CD4-positive, alpha-beta memory T cell (primary cell): ENCODE measurements at regions not wholly inside any gene's neighbourhood (a gene's known extent, or its start where the extent isn't known, plus 50 kb on each side); places are given as distances from the start of the nearest gene placed in this dataset.
A peak's percentile ranks its signal among the peaks of the same experiment; 100 is the strongest.

ENCODE experiments used
- CTCF ChIA-PET: fragments of 350-600 bp; sonication (Branson Sonifier 250); formaldehyde crosslinking; loops from one replicate; lab custom pipeline; 2021; ENCODE audit warnings: inconsistent platforms; ENCODE audit not compliant: partially characterized antibody; lab: Charles Lee
- POLR2A ChIA-PET: fragments of 350-600 bp; sonication (Branson Sonifier 250); formaldehyde crosslinking; loops from one replicate; lab custom pipeline; 2021; ENCODE audit not compliant: partially characterized antibody; lab: Charles Lee
- DNase-seq, 5 donors: peaks; one replicate each; pipeline versions ENCODE4 v3.0.0 to v3.0.0-alpha.2; 2020 to 2022; ENCODE audit warnings: mixed read lengths in 1 of 5
- H3K27ac ChIP-seq: one replicate; pipeline ENCODE4 v1.7.0; 2013; ENCODE audit warnings: low read depth, low read length
- H3K27me3 ChIP-seq: 2 replicates; pipeline ENCODE4 v1.7.0; 2013; ENCODE audit warnings: mild to moderate bottlenecking, low read length, moderate library complexity; ENCODE audit not compliant: insufficient read depth
- H3K36me3 ChIP-seq: 2 replicates; pipeline ENCODE4 v1.7.0; 2013; ENCODE audit warnings: mild to moderate bottlenecking, low read length, moderate library complexity; ENCODE audit not compliant: insufficient read depth
- H3K4me1 ChIP-seq: 2 replicates; pipeline ENCODE4 v1.7.0; 2013; ENCODE audit warnings: mild to moderate bottlenecking, low read length, moderate library complexity; ENCODE audit not compliant: insufficient read depth
- H3K4me3 ChIP-seq, 2 donors: one replicate each; pipeline ENCODE4 v1.7.0; 2013; ENCODE audit warnings: low read length in 2 of 2, mild to moderate bottlenecking in 1 of 2
- H3K9me3 ChIP-seq, 2 donors: one replicate each; pipeline ENCODE4 v1.7.0; 2013; ENCODE audit warnings: low read length in 2 of 2, control low read depth in 1 of 2; ENCODE audit not compliant: control insufficient read depth in 1 of 2
- H3K27ac Mint-ChIP-seq, 7 donors: one replicate each; pipeline ENCODE4 v1.8.0; 2020 to 2021; ENCODE audit warnings: mixed read lengths in 7 of 7, mild to moderate bottlenecking in 6 of 7, inconsistent platforms in 3 of 7, moderate library complexity in 3 of 7
- H3K27me3 Mint-ChIP-seq, 2 donors: one replicate each; pipeline ENCODE4 v1.8.0; 2020 to 2021; ENCODE audit warnings: mixed read lengths in 2 of 2
- H3K36me3 Mint-ChIP-seq, 2 donors: one replicate each; pipeline ENCODE4 v1.8.0; 2020 to 2021; ENCODE audit warnings: mixed read lengths in 2 of 2, inconsistent platforms in 1 of 2, mild to moderate bottlenecking in 1 of 2
- H3K4me1 Mint-ChIP-seq, 4 donors: one replicate each; pipeline ENCODE4 v1.8.0; 2020 to 2021; ENCODE audit warnings: mixed read lengths in 4 of 4, mild to moderate bottlenecking in 1 of 4
- H3K4me3 Mint-ChIP-seq, 8 donors: one replicate each; pipeline ENCODE4 v1.8.0; 2020 to 2021; ENCODE audit warnings: mixed read lengths in 8 of 8, mild to moderate bottlenecking in 7 of 8, moderate library complexity in 6 of 8, inconsistent platforms in 3 of 8
- H3K9me3 Mint-ChIP-seq, 8 donors: one replicate each; pipeline ENCODE4 v1.8.0; 2020 to 2021; ENCODE audit warnings: mixed read lengths in 8 of 8, mild to moderate bottlenecking in 5 of 8, inconsistent platforms in 3 of 8, moderate library complexity in 1 of 8
- intact Hi-C: fragments of 100-400 bp; cut with micrococcal nuclease; formaldehyde crosslinking; loops from one replicate; pipeline ENCODE4 v1.15.1; 2023

DNA sequence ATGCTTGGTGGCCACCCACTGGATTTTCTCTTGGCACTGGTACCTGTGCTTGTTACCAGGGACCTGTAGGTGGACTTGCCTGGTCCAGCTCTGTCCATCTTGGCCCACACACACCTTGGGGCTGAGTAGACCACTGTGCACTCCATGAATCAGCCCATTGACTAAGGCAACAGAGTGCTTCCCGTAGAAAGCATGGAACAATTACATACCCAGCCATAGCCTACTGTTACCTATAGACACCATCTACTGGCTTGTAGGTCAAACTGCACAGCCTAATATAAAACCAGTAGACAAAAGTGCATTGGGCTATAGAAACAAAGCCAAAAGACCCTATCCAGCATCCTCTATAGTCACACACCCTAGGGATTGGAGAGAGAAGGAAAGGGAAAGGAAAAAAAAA lies 378.9 kb downstream of the OTOL1 start:
- DNase-seq, result no peak
- intact Hi-C loops, result no loop called here
- H3K9me3 ChIP-seq, result no peaks in the 10 kb centered on the region
- H3K4me1 ChIP-seq, result no peaks in the 10 kb centered on the region
- Mint-ChIP-seq H3K36me3 (no peaks in the 10 kb centered on the region), H3K27me3 (no peaks in the 10 kb centered on the region), H3K27ac (no peak overlapping the region), H3K4me3 (peak overlapping the region in 1 of 8 donors; percentile 24), H3K9me3 (peaks cover 0 to 20% (median 5%) of the 10 kb centered on the region in 8 donors), H3K4me1 (no peaks in the 10 kb centered on the region)
- POLR2A ChIA-PET, result no interaction called here
- H3K27me3 ChIP-seq, result no peaks in the 10 kb centered on the region
- H3K4me3 ChIP-seq, result no peak overlapping the region
- H3K27ac ChIP-seq, result no peak overlapping the region
- CTCF ChIA-PET, result no interaction called here
- H3K36me3 ChIP-seq, result no peaks in the 10 kb centered on the region

DNA sequence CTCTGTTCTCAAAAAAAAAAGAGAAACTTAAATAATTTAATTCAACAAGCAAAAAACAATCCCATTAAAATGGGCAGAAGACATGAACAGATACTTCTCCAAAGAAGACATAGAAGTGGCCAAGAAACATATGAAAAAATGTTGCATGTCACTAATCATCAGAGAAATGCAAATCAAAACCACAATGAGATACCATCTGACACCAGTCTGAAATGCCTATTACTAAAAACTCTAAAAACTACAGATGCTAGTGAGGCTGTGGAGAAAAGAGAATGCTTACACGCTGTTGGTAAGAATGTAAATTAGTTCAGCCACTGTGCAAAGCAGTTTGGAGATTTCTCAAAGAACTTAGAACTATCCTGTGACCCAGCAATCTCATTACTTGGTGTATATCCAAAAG lies 382.9 kb downstream of the OTOL1 start:
- Mint-ChIP-seq H3K4me3 (no peak overlapping the region), H3K27ac (no peak overlapping the region), H3K9me3 (peaks cover 0 to 28% (median 10%) of the 10 kb centered on the region in 8 donors), H3K27me3 (no peaks in the 10 kb centered on the region), H3K36me3 (no peaks in the 10 kb centered on the region), H3K4me1 (no peaks in the 10 kb centered on the region)
- Histone ChIP-seq H3K36me3 (no peaks in the 10 kb centered on the region), H3K4me1 (no peaks in the 10 kb centered on the region), H3K4me3 (no peak overlapping the region), H3K27ac (no peak overlapping the region), H3K27me3 (no peaks in the 10 kb centered on the region), H3K9me3 (no peaks in the 10 kb centered on the region)
- ChIA-PET CTCF (no interaction called here), POLR2A (no interaction called here)
- intact Hi-C loops, result no loop called here
- DNase-seq, result no peak

DNA sequence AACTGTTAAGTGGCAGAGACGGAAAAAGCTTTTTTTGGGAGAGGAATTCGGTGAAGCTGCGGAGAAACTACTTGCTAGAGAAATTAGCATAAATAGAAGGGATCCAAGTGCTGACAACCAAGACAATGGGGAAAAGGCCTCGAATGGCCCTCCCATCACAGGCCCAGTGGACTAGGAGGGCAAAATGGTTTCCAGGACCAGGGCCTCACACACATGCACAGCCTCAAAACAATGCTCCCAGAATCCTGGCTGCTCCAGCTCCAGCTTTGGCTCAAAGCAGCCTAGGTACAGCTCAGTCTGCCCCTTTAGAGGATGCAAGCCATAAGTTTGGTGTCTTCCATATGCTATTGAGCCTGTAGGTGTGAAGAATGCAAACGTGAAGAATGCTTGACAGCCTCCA lies 388.2 kb downstream of the OTOL1 start:
- intact Hi-C loops, result no loop called here
- Mint-ChIP-seq H3K27ac (no peak overlapping the region), H3K4me3 (no peak overlapping the region), H3K36me3 (no peaks in the 10 kb centered on the region), H3K9me3 (peaks cover 0 to 33% (median 11%) of the 10 kb centered on the region in 8 donors), H3K27me3 (no peaks in the 10 kb centered on the region), H3K4me1 (no peaks in the 10 kb centered on the region)
- no peak for DNase-seq
- H3K27me3 ChIP-seq, result no peaks in the 10 kb centered on the region
- H3K4me1 ChIP-seq, result no peaks in the 10 kb centered on the region
- peaks cover 0 to 7% of the 10 kb centered on the region in 2 donors for H3K9me3 ChIP-seq
- no peaks in the 10 kb centered on the region for H3K36me3 ChIP-seq
- CTCF ChIA-PET, result no interaction called here
- H3K27ac ChIP-seq, result no peak overlapping the region
- H3K4me3 ChIP-seq, result no peak overlapping the region
- POLR2A ChIA-PET, result no interaction called here

DNA sequence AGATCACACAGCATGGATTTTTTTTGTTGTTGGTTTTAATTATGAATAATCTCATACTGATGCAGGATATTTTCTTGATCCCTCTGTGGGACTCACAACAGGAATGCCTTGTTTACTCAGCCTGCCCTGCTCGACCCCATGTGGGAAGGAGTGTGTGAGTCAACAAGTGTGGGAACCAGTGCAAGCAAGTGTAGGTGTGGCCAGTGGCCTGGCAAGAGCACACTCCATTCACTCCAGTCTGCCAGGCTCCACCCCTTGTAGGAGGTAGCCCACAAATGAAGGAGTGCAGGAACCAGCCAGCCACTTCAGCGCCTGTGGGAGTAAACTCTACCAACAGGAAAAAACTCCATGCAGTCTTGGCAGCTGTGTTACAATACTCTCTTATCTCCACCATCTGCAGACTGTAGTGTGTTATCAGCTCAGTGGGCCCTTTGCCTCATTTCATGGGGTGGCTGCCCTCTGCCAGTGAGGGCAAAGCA lies 393.6 kb downstream of the OTOL1 start:
- peaks cover 0 to 7% of the 10 kb centered on the region in 2 donors for H3K9me3 ChIP-seq
- H3K27me3 ChIP-seq, result no peaks in the 10 kb centered on the region
- ChIA-PET CTCF (no interaction called here), POLR2A (no interaction called here)
- H3K27me3 Mint-ChIP-seq, result no peaks in the 10 kb centered on the region
- no peak overlapping the region for H3K4me3 ChIP-seq
- H3K36me3 Mint-ChIP-seq, result no peaks in the 10 kb centered on the region
- H3K4me3 Mint-ChIP-seq, result no peak overlapping the region
- no peaks in the 10 kb centered on the region for H3K36me3 ChIP-seq
- H3K27ac Mint-ChIP-seq, result no peak overlapping the region
- peaks cover 0 to 23% (median 7%) of the 10 kb centered on the region in 8 donors for H3K9me3 Mint-ChIP-seq
- DNase-seq, result no peak
- intact Hi-C loops, result no loop called here
- H3K4me1 Mint-ChIP-seq, result no peaks in the 10 kb centered on the region
- H3K27ac ChIP-seq, result no peak overlapping the region
- no peaks in the 10 kb centered on the region for H3K4me1 ChIP-seq

DNA sequence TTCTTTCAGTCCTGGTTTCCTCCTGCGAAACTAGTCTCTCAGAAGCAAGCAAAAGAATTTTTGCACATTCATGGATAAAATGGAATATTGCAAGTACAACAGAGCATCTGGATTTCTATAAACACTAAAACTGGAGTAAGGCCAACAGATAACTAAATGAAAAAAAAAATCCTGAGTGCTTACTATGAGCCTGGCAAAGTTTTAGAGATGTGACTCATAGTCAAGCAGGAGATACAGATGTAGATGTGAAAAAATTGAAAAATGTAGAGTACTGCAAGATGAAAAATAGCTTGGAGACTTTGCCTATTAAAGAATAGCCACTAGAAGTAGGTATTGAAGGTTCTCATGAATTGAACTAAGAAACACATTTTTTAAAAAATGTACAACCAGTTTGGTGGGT lies 397.4 kb downstream of the OTOL1 start:
- Mint-ChIP-seq H3K9me3 (peaks cover 2 to 11% (median 7%) of the 10 kb centered on the region in 8 donors), H3K27me3 (no peaks in the 10 kb centered on the region), H3K4me1 (no peaks in the 10 kb centered on the region), H3K36me3 (no peaks in the 10 kb centered on the region), H3K4me3 (no peak overlapping the region), H3K27ac (no peak overlapping the region)
- Histone ChIP-seq H3K27me3 (no peaks in the 10 kb centered on the region), H3K27ac (no peak overlapping the region), H3K36me3 (no peaks in the 10 kb centered on the region), H3K9me3 (no peaks in the 10 kb centered on the region), H3K4me1 (no peaks in the 10 kb centered on the region), H3K4me3 (no peak overlapping the region)
- intact Hi-C loops, result no loop called here
- POLR2A ChIA-PET, result no interaction called here
- DNase-seq, result no peak
- CTCF ChIA-PET, result no interaction called here

DNA sequence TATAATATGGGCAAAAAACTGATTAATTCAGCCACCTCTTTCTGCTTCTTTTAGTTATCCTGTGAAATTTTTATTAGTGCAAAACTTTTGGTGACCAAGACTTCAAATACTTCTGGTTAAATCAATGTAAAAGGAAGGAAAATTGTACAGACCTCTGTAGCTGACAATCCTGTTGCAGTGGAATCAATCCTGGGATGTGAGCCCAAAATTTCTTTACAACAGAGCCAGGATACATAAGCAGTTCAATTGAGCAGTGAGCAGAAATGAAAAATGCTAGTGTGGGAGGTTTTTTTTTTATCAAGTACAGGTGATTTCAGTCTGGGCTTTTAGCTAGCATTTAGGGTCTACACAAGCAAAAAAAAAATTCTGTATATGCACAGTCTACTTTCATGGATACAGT lies 398.0 kb downstream of the OTOL1 start:
- POLR2A ChIA-PET, result no interaction called here
- no peak overlapping the region for H3K4me3 ChIP-seq
- DNase-seq, result no peak
- peaks cover 2 to 13% (median 7%) of the 10 kb centered on the region in 8 donors for H3K9me3 Mint-ChIP-seq
- H3K27ac ChIP-seq, result no peak overlapping the region
- no peak overlapping the region for H3K4me3 Mint-ChIP-seq
- H3K27ac Mint-ChIP-seq, result no peak overlapping the region
- CTCF ChIA-PET, result no interaction called here
- no peaks in the 10 kb centered on the region for H3K27me3 ChIP-seq
- no peaks in the 10 kb centered on the region for H3K36me3 ChIP-seq
- H3K27me3 Mint-ChIP-seq, result no peaks in the 10 kb centered on the region
- no peaks in the 10 kb centered on the region for H3K9me3 ChIP-seq
- no peaks in the 10 kb centered on the region for H3K36me3 Mint-ChIP-seq
- H3K4me1 Mint-ChIP-seq, result no peaks in the 10 kb centered on the region
- intact Hi-C loops, result no loop called here
- H3K4me1 ChIP-seq, result no peaks in the 10 kb centered on the region

DNA sequence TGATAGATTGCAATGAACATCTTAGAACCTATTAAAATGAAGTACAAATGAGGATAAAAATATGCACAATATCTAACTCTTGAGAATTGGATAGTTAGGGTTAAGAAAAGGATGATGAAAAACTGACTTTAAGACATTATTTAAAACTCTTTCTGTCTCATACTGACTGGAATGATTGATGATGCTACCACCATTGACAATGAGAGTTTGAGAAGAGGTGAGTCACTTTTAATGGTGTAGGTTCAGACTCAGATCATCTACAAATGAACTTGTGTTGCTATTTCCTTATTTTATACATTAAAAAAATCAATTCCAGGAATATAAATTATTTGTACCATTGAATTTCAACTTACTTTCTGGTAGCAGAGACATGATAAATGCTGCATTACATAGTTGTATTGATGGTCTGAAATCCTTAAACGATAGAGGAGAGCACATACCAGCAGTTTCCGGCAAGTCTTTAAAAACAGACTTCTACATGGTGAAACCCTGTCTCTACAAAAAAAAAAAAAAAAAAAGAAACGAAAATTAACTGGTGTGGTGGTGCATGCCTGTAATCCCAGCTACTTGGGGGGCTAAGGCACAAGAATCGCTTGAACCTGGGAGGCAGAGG lies 409.0 kb downstream of the OTOL1 start:
- no peaks in the 10 kb centered on the region for H3K4me1 Mint-ChIP-seq

More for the DNA sequence above, 409.0 kb downstream of the OTOL1 start:
- no peak overlapping the region for H3K27ac Mint-ChIP-seq
- H3K9me3 Mint-ChIP-seq, result peaks cover 0 to 4% (median 2%) of the 10 kb centered on the region in 8 donors
- POLR2A ChIA-PET, result no interaction called here
- intact Hi-C loops, result no loop called here
- H3K4me1 ChIP-seq, result no peaks in the 10 kb centered on the region
- no peaks in the 10 kb centered on the region for H3K27me3 ChIP-seq
- DNase-seq, result no peak
- no peak overlapping the region for H3K27ac ChIP-seq
- H3K36me3 ChIP-seq, result no peaks in the 10 kb centered on the region
- CTCF ChIA-PET, result no interaction called here
- H3K27me3 Mint-ChIP-seq, result no peaks in the 10 kb centered on the region
- no peak overlapping the region for H3K4me3 Mint-ChIP-seq
- no peaks in the 10 kb centered on the region for H3K9me3 ChIP-seq
- no peak overlapping the region for H3K4me3 ChIP-seq
- no peaks in the 10 kb centered on the region for H3K36me3 Mint-ChIP-seq
